HEK293 (cell line): ENCODE measurements at regions not wholly inside any gene's neighbourhood (a gene's known extent, or its start where the extent isn't known, plus 50 kb on each side); places are given as distances from the start of the nearest gene placed in this dataset.

Experiments used
- CTCF ChIA-PET: fragments of 350-600 bp; formaldehyde crosslinking; extraction: SDS; loops from one replicate; lab custom pipeline; 2021; ENCODE audit warnings: antibody characterized with exemption; lab: Yijun Ruan, JAX
- POLR2A ChIA-PET: fragments of 300-600 bp; formaldehyde crosslinking; extraction: SDS; loops from one replicate; lab custom pipeline; 2020; ENCODE audit warnings: antibody characterized with exemption, inconsistent platforms; lab: Yijun Ruan, JAX
- H3K27ac ChIP-seq: fragments of 200-500 bp; sonication (Bioruptor generic); 2 replicates; pipeline ENCODE4 v1.5.1; 2014; ENCODE audit warnings: low read depth, low read length, control low read depth, inconsistent platforms; ENCODE audit errors: extremely low read depth
- H3K36me3 ChIP-seq, 2 experiments: fragments of 200-500 bp in 1 of 2; sonication (Bioruptor generic) in 1 of 2; 1 replicate in 1 of 2; 2 replicates in 1 of 2; pipeline ENCODE4 v1.5.1; 2014 to 2017; ENCODE audit warnings: inconsistent platforms in 2 of 2, low read length in 2 of 2; ENCODE audit not compliant: control insufficient read depth in 2 of 2, insufficient read depth in 1 of 2
- H3K4me1 ChIP-seq: fragments of 200-500 bp; sonication (Bioruptor generic); 2 replicates; pipeline ENCODE4 v1.5.1; 2014; ENCODE audit warnings: mild to moderate bottlenecking, low read length, inconsistent platforms; ENCODE audit not compliant: control insufficient read depth, insufficient read depth
- H3K4me3 ChIP-seq: 2 replicates; pipeline ENCODE4 v1.5.1; 2011; ENCODE audit warnings: low read depth, mild to moderate bottlenecking, control low read depth, low read length, moderate library complexity
- H3K9me3 ChIP-seq: fragments of 200-500 bp; sonication (Bioruptor generic); 2 replicates; pipeline ENCODE4 v1.5.1; 2014; ENCODE audit warnings: low read depth, low read length, inconsistent platforms; ENCODE audit not compliant: control insufficient read depth, insufficient read depth
- ATF2 ChIP-seq: fragments of 450-650 bp; formaldehyde crosslinking; IDR thresholded peaks from 2 replicates; pipeline ENCODE4 v1.5.1; 2016; ENCODE audit warnings: missing biosample characterization, missing genetic modification characterization, low read depth
- BCL11A ChIP-seq: fragments of 450-650 bp; formaldehyde crosslinking; IDR thresholded peaks from 2 replicates; pipeline ENCODE4 v1.5.1; 2016; ENCODE audit warnings: low read depth, missing biosample characterization, missing genetic modification characterization
- BCL11B ChIP-seq: fragments of 450-650 bp; formaldehyde crosslinking; IDR thresholded peaks from 2 replicates; pipeline ENCODE4 v1.5.1; 2016; ENCODE audit warnings: low read depth, missing biosample characterization, missing genetic modification characterization
- EGR2 ChIP-seq: fragments of 450-650 bp; formaldehyde crosslinking; IDR thresholded peaks from 2 replicates; pipeline ENCODE4 v1.5.1; 2016; ENCODE audit warnings: low read depth, missing biosample characterization, missing genetic modification characterization
- GFI1B ChIP-seq: fragments of 450-650 bp; formaldehyde crosslinking; IDR thresholded peaks from 2 replicates; pipeline ENCODE4 v1.5.1; 2016; ENCODE audit warnings: missing biosample characterization, missing genetic modification characterization
- GLI2 ChIP-seq: fragments of 450-650 bp; formaldehyde crosslinking; IDR thresholded peaks from 2 replicates; pipeline ENCODE4; 2017; ENCODE audit warnings: missing biosample characterization, missing genetic modification characterization, low read depth, borderline replicate concordance
- GLI4 ChIP-seq: fragments of 450-650 bp; formaldehyde crosslinking; IDR thresholded peaks from 2 replicates; pipeline ENCODE4 v1.5.1; 2016; ENCODE audit warnings: missing biosample characterization, missing genetic modification characterization
- GLIS2 ChIP-seq: fragments of 450-650 bp; formaldehyde crosslinking; IDR thresholded peaks from 2 replicates; pipeline ENCODE4 v1.5.1; 2016; ENCODE audit warnings: missing biosample characterization, missing genetic modification characterization
- KLF8 ChIP-seq: fragments of 450-650 bp; formaldehyde crosslinking; IDR thresholded peaks from 2 replicates; pipeline ENCODE4 v1.5.1; 2016; ENCODE audit warnings: missing biosample characterization, missing genetic modification characterization
- PATZ1 ChIP-seq: fragments of 450-650 bp; formaldehyde crosslinking; IDR thresholded peaks from 2 replicates; pipeline ENCODE4 v1.5.1; 2016; ENCODE audit warnings: missing biosample characterization, missing genetic modification characterization
- PRDM10 ChIP-seq: fragments of 450-650 bp; formaldehyde crosslinking; IDR thresholded peaks from 2 replicates; pipeline ENCODE4 v1.5.1; 2016; ENCODE audit warnings: missing biosample characterization, missing genetic modification characterization
- PRDM4 ChIP-seq: fragments of 450-650 bp; formaldehyde crosslinking; IDR thresholded peaks from 2 replicates; pipeline ENCODE4 v1.5.1; 2017; ENCODE audit warnings: missing biosample characterization, missing genetic modification characterization
- PRDM6 ChIP-seq: fragments of 450-650 bp; formaldehyde crosslinking; IDR thresholded peaks from 2 replicates; pipeline ENCODE4 v1.5.1; 2017; ENCODE audit warnings: missing biosample characterization, missing genetic modification characterization
- ZBTB8A ChIP-seq: fragments of 450-650 bp; formaldehyde crosslinking; IDR thresholded peaks from 2 replicates; pipeline ENCODE4 v1.5.1; 2016; ENCODE audit warnings: missing biosample characterization, missing genetic modification characterization
- ZFP3 ChIP-seq: fragments of 450-650 bp; formaldehyde crosslinking; IDR thresholded peaks from 2 replicates; pipeline ENCODE4 v1.5.1; 2016; ENCODE audit warnings: low read depth, missing biosample characterization, missing genetic modification characterization
- ZNF133 ChIP-seq: fragments of 450-650 bp; formaldehyde crosslinking; IDR thresholded peaks from 2 replicates; pipeline ENCODE4 v1.5.1; 2016; ENCODE audit warnings: missing biosample characterization, missing genetic modification characterization
- ZNF23 ChIP-seq: fragments of 450-650 bp; formaldehyde crosslinking; IDR thresholded peaks from 2 replicates; pipeline ENCODE4 v1.5.1; 2016; ENCODE audit warnings: missing biosample characterization, missing genetic modification characterization, borderline replicate concordance
- ZNF311 ChIP-seq: fragments of 450-650 bp; formaldehyde crosslinking; IDR thresholded peaks from 2 replicates; pipeline ENCODE4 v1.5.1; 2017; ENCODE audit warnings: missing biosample characterization, missing genetic modification characterization, borderline replicate concordance
- ZNF354C ChIP-seq: fragments of 450-650 bp; formaldehyde crosslinking; IDR thresholded peaks from 2 replicates; pipeline ENCODE4 v1.5.1; 2016; ENCODE audit warnings: missing biosample characterization, missing genetic modification characterization, low read depth, borderline replicate concordance
- ZNF416 ChIP-seq: fragments of 450-650 bp; formaldehyde crosslinking; IDR thresholded peaks from 2 replicates; pipeline ENCODE4 v1.5.1; 2016; ENCODE audit warnings: missing biosample characterization, missing genetic modification characterization
- ZNF530 ChIP-seq: fragments of 450-650 bp; formaldehyde crosslinking; IDR thresholded peaks from 2 replicates; pipeline ENCODE4 v1.5.1; 2016; ENCODE audit warnings: low read depth, missing biosample characterization, missing genetic modification characterization
- ZNF654 ChIP-seq: fragments of 450-650 bp; formaldehyde crosslinking; IDR thresholded peaks from 2 replicates; pipeline ENCODE4 v1.5.1; 2016; ENCODE audit warnings: low read depth, missing biosample characterization, missing genetic modification characterization
- ZSCAN23 ChIP-seq: fragments of 450-650 bp; formaldehyde crosslinking; IDR thresholded peaks from 2 replicates; pipeline ENCODE4 v1.5.1; 2016; ENCODE audit warnings: missing biosample characterization, missing genetic modification characterization
- ZSCAN5A ChIP-seq: fragments of 450-650 bp; formaldehyde crosslinking; IDR thresholded peaks from 2 replicates; pipeline ENCODE4 v1.5.1; 2016; ENCODE audit warnings: missing biosample characterization, missing genetic modification characterization

GRCh38 chr11:96652516-96652915, 262.7 kb downstream of the JRKL start:
- TF ChIP-seq ZFP3: no peak
- no peak for TF ChIP-seq ZBTB8A (tag by site-specific recombination)
- TF ChIP-seq ZSCAN5A (tag by site-specific recombination): no peak
- no peak for TF ChIP-seq PATZ1 (tag by site-specific recombination)
- no peak for TF ChIP-seq GLI4
- no peak for TF ChIP-seq ZNF416 (tag by site-specific recombination)
- no peak for TF ChIP-seq ZNF354C (tag by site-specific recombination)
- TF ChIP-seq ZNF311 (tag by site-specific recombination): no peak
- no peak for TF ChIP-seq KLF8 (tag by site-specific recombination)
- no peak for TF ChIP-seq BCL11A (tag by site-specific recombination)
- TF ChIP-seq ZNF23 (tag by site-specific recombination): no peak
- no peak for TF ChIP-seq BCL11B (tag by site-specific recombination)
- TF ChIP-seq PRDM10: no peak
- no peak for TF ChIP-seq GLI2
- TF ChIP-seq GLIS2 (tag by site-specific recombination): no peak
- no peak for TF ChIP-seq ZNF654 (tag by site-specific recombination)
- no peak for TF ChIP-seq ZSCAN23 (tag by site-specific recombination)
- no peak for TF ChIP-seq GFI1B (tag by site-specific recombination)
- Histone ChIP-seq H3K4me1 (no peaks in the 10 kb centered on the region), H3K9me3 (no peaks in the 10 kb centered on the region), H3K27ac (no peak overlapping the region), H3K4me3 (no peak overlapping the region), H3K36me3 (no peaks in the 10 kb centered on the region)
- ChIA-PET POLR2A (no interaction called here), CTCF (no interaction called here)

- Histone ChIP-seq H3K4me1 (no peaks in the 10 kb centered on the region), H3K4me3 (no peak overlapping the region)
- CTCF ChIA-PET: no interaction called here
- no peak for TF ChIP-seq EGR2
- TF ChIP-seq PRDM6 (tag by site-specific recombination): no peak
- TF ChIP-seq PRDM4 (tag by site-specific recombination): no peak
- no peak for TF ChIP-seq ZNF530 (tag by site-specific recombination)
- TF ChIP-seq ATF2: no peak
- no peak for TF ChIP-seq ZNF133
Observed at GRCh38 chr11:96655474-96655873, 265.7 kb downstream of the JRKL start.

More at GRCh38 chr11:96655474-96655873, 265.7 kb downstream of the JRKL start:
- Histone ChIP-seq H3K27ac (no peak overlapping the region), H3K9me3 (no peaks in the 10 kb centered on the region), H3K36me3 (no peaks in the 10 kb centered on the region)
- POLR2A ChIA-PET: no interaction called here
